SK-N-SH (cell line): ENCODE measurements at regions not wholly inside any gene's neighbourhood (a gene's known extent, or its start where the extent isn't known, plus 50 kb on each side); places are given as distances from the start of the nearest gene placed in this dataset.

Experiments
- CTCF ChIA-PET: fragments of 300-600, 350-600 bp; formaldehyde crosslinking; extraction: SDS; loops from one replicate; lab custom pipeline; 2021; lab: Yijun Ruan, JAX
- POLR2A ChIA-PET: fragments of 350-600 bp; sonication (Branson Sonifier 250); formaldehyde crosslinking; extraction: SDS; loops from one replicate; lab custom pipeline; 2020; ENCODE audit warnings: antibody characterized with exemption, inconsistent platforms; lab: Yijun Ruan, JAX
- DNase-seq: peaks from one replicate; pipeline ENCODE4 v3.0.0; 2012
- H2AFZ ChIP-seq: fragments of 200-600 bp; sonication (generic); 2 replicates; pipeline ENCODE4 v1.8.1; 2016; ENCODE audit warnings: antibody characterized with exemption, mild to moderate bottlenecking, low read depth
- H3F3A ChIP-seq: fragments of 200-600 bp; sonication (generic); replicated peaks from 2 replicates; pipeline ENCODE3; 2016; ENCODE audit warnings: antibody characterized with exemption, mild to moderate bottlenecking; ENCODE audit not compliant: insufficient read depth
- H3K27ac ChIP-seq, 2 experiments: fragments of 200-500 bp in 1 of 2; fragments of 200-600 bp in 1 of 2; sonication (Bioruptor generic) in 1 of 2; sonication (generic), shearing (Covaris generic) in 1 of 2; 2 replicates each; pipeline versions ENCODE4 v1.5.1 to v1.6.1; 2014 to 2016; ENCODE audit warnings: low read depth in 2 of 2, inconsistent platforms in 1 of 2, low read length in 1 of 2, mild to moderate bottlenecking in 1 of 2, mixed read lengths in 1 of 2
- H3K27me3 ChIP-seq: fragments of 200-600 bp; sonication (generic), shearing (Covaris generic); 2 replicates; pipeline ENCODE4 v1.6.1; 2016; ENCODE audit warnings: mixed run types; ENCODE audit not compliant: insufficient read depth
- H3K36me3 ChIP-seq, 2 experiments: fragments of 200-500 bp in 1 of 2; fragments of 200-600 bp in 1 of 2; sonication (Bioruptor generic) in 1 of 2; sonication (generic) in 1 of 2; replicated peaks in 1 of 2; 2 replicates each; pipeline versions ENCODE3 to v1.5.1; 2014 to 2016; ENCODE audit warnings: low read length in 1 of 2, mild to moderate bottlenecking in 1 of 2; ENCODE audit not compliant: insufficient read depth in 2 of 2, control insufficient read depth in 1 of 2
- H3K4me1 ChIP-seq, 2 experiments: fragments of 200-500 bp in 1 of 2; fragments of 200-600 bp in 1 of 2; sonication (Bioruptor generic) in 1 of 2; sonication (generic), shearing (Covaris generic) in 1 of 2; 2 replicates each; pipeline versions ENCODE4 v1.5.1 to v1.6.1; 2014 to 2016; ENCODE audit warnings: low read depth in 1 of 2, low read length in 1 of 2, mixed run types in 1 of 2; ENCODE audit not compliant: insufficient read depth in 2 of 2, control insufficient read depth in 1 of 2
- H3K4me2 ChIP-seq: fragments of 200-600 bp; sonication (generic), shearing (Covaris generic); 2 replicates; pipeline ENCODE4 v1.6.1; 2017; ENCODE audit warnings: mixed run types
- H3K4me3 ChIP-seq, 2 experiments: fragments of 200-500 bp in 1 of 2; fragments of 200-600 bp in 1 of 2; sonication (Bioruptor generic) in 1 of 2; sonication (generic), shearing (Covaris generic) in 1 of 2; 2 replicates each; pipeline versions ENCODE4 v1.5.1 to v1.8.1; 2014 to 2016; ENCODE audit warnings: low read depth in 2 of 2, inconsistent platforms in 1 of 2, low read length in 1 of 2, mild to moderate bottlenecking in 1 of 2, mixed read lengths in 1 of 2, moderate library complexity in 1 of 2
- H3K79me2 ChIP-seq: fragments of 200-600 bp; sonication (generic); 2 replicates; pipeline ENCODE4 v1.8.1; 2017; ENCODE audit warnings: mild to moderate bottlenecking; ENCODE audit not compliant: insufficient read depth
- H3K9ac ChIP-seq: fragments of 200-600 bp; sonication (generic); 2 replicates; pipeline ENCODE4 v1.6.1; 2017; ENCODE audit warnings: mixed run types
- H3K9me2 ChIP-seq: fragments of 200-600 bp; sonication (generic); 2 replicates; pipeline ENCODE4 v1.6.1; 2017; ENCODE audit warnings: mixed run types
- H3K9me3 ChIP-seq: fragments of 200-600 bp; sonication (generic); 2 replicates; pipeline ENCODE4 v1.6.1; 2017; ENCODE audit warnings: mixed run types, mild to moderate bottlenecking, moderate library complexity
- H4K20me1 ChIP-seq: fragments of 200-600 bp; sonication (generic); 2 replicates; pipeline ENCODE4 v1.6.1; 2017; ENCODE audit warnings: mild to moderate bottlenecking, mixed run types; ENCODE audit not compliant: insufficient read depth
- CHD2 ChIP-seq: fragments of 150-350 bp; IDR thresholded peaks from 2 replicates; pipeline ENCODE4 v1.6.1; 2018; ENCODE audit warnings: low read length; ENCODE audit not compliant: partially characterized antibody
- ELF1 ChIP-seq: IDR thresholded peaks from 2 replicates; pipeline ENCODE4 v1.4.0; 2012
- EP300 ChIP-seq, 2 experiments: IDR thresholded peaks; 2 replicates each; pipeline versions ENCODE4 v1.4.0 to v1.6.1; 2012; ENCODE audit warnings: borderline replicate concordance in 1 of 2, low read depth in 1 of 2, low read length in 1 of 2
- EZH2phosphoT487 ChIP-seq: fragments of 200-600 bp; sonication (generic); IDR thresholded peaks from 2 replicates; pipeline ENCODE4 v1.6.1; 2017; ENCODE audit warnings: low read depth, mixed run types, mild to moderate bottlenecking, antibody characterized with exemption, moderate library complexity, borderline replicate concordance
- FOSL2 ChIP-seq: IDR thresholded peaks from 2 replicates; pipeline ENCODE4 v1.4.0; 2012; ENCODE audit warnings: low read depth, mild to moderate bottlenecking, moderate library complexity, borderline replicate concordance
- FOXJ3 ChIP-seq: sonication (generic); formaldehyde crosslinking; IDR thresholded peaks from 2 replicates; pipeline ENCODE4 v1.5.1; 2020; ENCODE audit warnings: mild to moderate bottlenecking, missing genetic modification reagents
- FOXM1 ChIP-seq: IDR thresholded peaks from 2 replicates; pipeline ENCODE4 v1.4.0; 2012; ENCODE audit warnings: low read depth, mild to moderate bottlenecking
- GATA2 ChIP-seq: sonication (generic); formaldehyde crosslinking; IDR thresholded peaks from 2 replicates; pipeline ENCODE4 v1.5.0; 2020; ENCODE audit warnings: mild to moderate bottlenecking, missing genetic modification reagents
- JUND ChIP-seq: IDR thresholded peaks from 2 replicates; pipeline ENCODE4 v1.4.0; 2012
- MEF2A ChIP-seq: IDR thresholded peaks from 2 replicates; pipeline ENCODE4 v1.4.0; 2012; ENCODE audit warnings: low read depth, borderline replicate concordance
- MXI1 ChIP-seq: IDR thresholded peaks from 2 replicates; pipeline ENCODE4 v1.6.1; 2012; ENCODE audit warnings: mild to moderate bottlenecking, low read depth, low read length, improper control_type of control experiment
- POLR2AphosphoS5 ChIP-seq: IDR thresholded peaks from 2 replicates; pipeline ENCODE4 v1.6.1; 2012; ENCODE audit warnings: low read depth, low read length
- RAD21 ChIP-seq: IDR thresholded peaks from 2 replicates; pipeline ENCODE4 v1.6.1; 2012; ENCODE audit warnings: mild to moderate bottlenecking, low read length
- RFX5 ChIP-seq: IDR thresholded peaks from 2 replicates; pipeline ENCODE4 v1.6.1; 2012; ENCODE audit warnings: mild to moderate bottlenecking, improper control_type of control experiment, low read length
- SIN3A ChIP-seq: IDR thresholded peaks from 2 replicates; pipeline ENCODE4 v1.6.1; 2012; ENCODE audit warnings: low read depth, mild to moderate bottlenecking, low read length, moderate library complexity, borderline replicate concordance
- TCF12 ChIP-seq: IDR thresholded peaks from 2 replicates; pipeline ENCODE4 v1.4.0; 2012
- YY1 ChIP-seq: IDR thresholded peaks from 2 replicates; pipeline ENCODE4 v1.4.0; 2012; ENCODE audit warnings: low read depth, mild to moderate bottlenecking
- WGBS: methylation state at CpG from one replicate; pipeline ENCODE4 v1.1.6; 2017; ENCODE audit warnings: low lambda C conversion rate; 5-methylcytosine and 5-hydroxymethylcytosine counted together
- TF ChIP-seq, protein P1 (sequence below): fragments of 200-600 bp; sonication (generic); IDR thresholded peaks from 2 replicates; pipeline ENCODE4 v1.6.1; 2017; ENCODE audit warnings: antibody characterized with exemption, mild to moderate bottlenecking, moderate library complexity
- TF ChIP-seq, protein P2 (sequence below): IDR thresholded peaks from 2 replicates; pipeline ENCODE4; 2012
- TF ChIP-seq, protein P3 (sequence below): fragments of 150-350 bp; IDR thresholded peaks from 2 replicates; pipeline ENCODE4 v1.6.1; 2016; ENCODE audit warnings: mild to moderate bottlenecking, low read depth, low read length
- TF ChIP-seq, protein P4 (sequence below): IDR thresholded peaks from 2 replicates; pipeline ENCODE4 v1.4.0; 2012; ENCODE audit warnings: low read depth, borderline replicate concordance
- TF ChIP-seq, protein P5 (sequence below): IDR thresholded peaks from 2 replicates; pipeline ENCODE4 v1.4.0; 2012; ENCODE audit warnings: low read depth, borderline replicate concordance

DNA sequence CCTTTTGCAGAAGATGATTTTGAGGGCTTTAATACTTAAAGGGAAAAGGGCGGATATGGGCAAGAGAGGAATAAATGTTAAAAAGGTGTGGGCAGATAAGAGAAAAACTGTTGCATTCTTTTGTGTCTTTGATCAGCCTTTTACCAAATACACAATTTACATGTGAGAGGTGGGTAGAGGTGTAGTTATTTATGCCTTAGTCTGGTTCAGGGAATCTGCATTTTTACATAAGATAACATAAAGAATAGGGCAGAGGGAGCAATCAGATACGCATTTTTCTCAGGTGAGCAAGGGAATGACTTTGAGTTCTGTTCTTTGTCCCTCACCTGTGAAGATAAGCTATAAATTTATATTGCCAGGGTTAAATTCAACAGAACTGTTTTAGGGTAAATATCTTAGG is 708.4 kb upstream of the SLITRK1 start:
- no peak for DNase-seq
- Histone ChIP-seq H3K27me3 (0 out of 2 replicates have a peak, but pooled peaks cover 7% of the 10 kb centered on the region), H3K4me2 (no peak overlapping the region), H4K20me1 (no peaks in the 10 kb centered on the region), H3K4me1 (no peaks in the 10 kb centered on the region), H2AFZ (no peak overlapping the region), H3K79me2 (no peaks in the 10 kb centered on the region), H3K9me3 (no peaks in the 10 kb centered on the region), H3F3A (no peaks in the 10 kb centered on the region), H3K9ac (no peak overlapping the region), H3K4me3 (no peak overlapping the region), H3K9me2 (no peaks in the 10 kb centered on the region; the same call in 1 of the 2 replicates), H3K27ac (no peak overlapping the region), H3K36me3 (no peaks in the 10 kb centered on the region)
- 3% methylated on average over 2 of the region's 2 CpGs for WGBS
- POLR2A ChIA-PET = no interaction called here
- TF ChIP-seq, protein P1, sequence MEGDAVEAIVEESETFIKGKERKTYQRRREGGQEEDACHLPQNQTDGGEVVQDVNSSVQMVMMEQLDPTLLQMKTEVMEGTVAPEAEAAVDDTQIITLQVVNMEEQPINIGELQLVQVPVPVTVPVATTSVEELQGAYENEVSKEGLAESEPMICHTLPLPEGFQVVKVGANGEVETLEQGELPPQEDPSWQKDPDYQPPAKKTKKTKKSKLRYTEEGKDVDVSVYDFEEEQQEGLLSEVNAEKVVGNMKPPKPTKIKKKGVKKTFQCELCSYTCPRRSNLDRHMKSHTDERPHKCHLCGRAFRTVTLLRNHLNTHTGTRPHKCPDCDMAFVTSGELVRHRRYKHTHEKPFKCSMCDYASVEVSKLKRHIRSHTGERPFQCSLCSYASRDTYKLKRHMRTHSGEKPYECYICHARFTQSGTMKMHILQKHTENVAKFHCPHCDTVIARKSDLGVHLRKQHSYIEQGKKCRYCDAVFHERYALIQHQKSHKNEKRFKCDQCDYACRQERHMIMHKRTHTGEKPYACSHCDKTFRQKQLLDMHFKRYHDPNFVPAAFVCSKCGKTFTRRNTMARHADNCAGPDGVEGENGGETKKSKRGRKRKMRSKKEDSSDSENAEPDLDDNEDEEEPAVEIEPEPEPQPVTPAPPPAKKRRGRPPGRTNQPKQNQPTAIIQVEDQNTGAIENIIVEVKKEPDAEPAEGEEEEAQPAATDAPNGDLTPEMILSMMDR = no peak
- no peak for TF ChIP-seq TCF12
- TF ChIP-seq, protein P2, sequence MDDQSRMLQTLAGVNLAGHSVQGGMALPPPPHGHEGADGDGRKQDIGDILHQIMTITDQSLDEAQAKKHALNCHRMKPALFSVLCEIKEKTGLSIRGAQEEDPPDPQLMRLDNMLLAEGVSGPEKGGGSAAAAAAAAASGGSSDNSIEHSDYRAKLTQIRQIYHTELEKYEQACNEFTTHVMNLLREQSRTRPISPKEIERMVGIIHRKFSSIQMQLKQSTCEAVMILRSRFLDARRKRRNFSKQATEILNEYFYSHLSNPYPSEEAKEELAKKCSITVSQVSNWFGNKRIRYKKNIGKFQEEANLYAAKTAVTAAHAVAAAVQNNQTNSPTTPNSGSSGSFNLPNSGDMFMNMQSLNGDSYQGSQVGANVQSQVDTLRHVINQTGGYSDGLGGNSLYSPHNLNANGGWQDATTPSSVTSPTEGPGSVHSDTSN = no peak
- TF ChIP-seq FOSL2 = no peak
- TF ChIP-seq JUND = no peak
- no peak for TF ChIP-seq ELF1
- no peak for TF ChIP-seq YY1
- TF ChIP-seq EZH2phosphoT487 = no peak
- TF ChIP-seq RAD21 = no peak
- TF ChIP-seq MEF2A = no peak
- TF ChIP-seq, protein P3, sequence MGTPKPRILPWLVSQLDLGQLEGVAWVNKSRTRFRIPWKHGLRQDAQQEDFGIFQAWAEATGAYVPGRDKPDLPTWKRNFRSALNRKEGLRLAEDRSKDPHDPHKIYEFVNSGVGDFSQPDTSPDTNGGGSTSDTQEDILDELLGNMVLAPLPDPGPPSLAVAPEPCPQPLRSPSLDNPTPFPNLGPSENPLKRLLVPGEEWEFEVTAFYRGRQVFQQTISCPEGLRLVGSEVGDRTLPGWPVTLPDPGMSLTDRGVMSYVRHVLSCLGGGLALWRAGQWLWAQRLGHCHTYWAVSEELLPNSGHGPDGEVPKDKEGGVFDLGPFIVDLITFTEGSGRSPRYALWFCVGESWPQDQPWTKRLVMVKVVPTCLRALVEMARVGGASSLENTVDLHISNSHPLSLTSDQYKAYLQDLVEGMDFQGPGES = no peak
- no peak for TF ChIP-seq FOXM1
- TF ChIP-seq CHD2 = no peak
- TF ChIP-seq FOXJ3 (CRISPR knock-in tag) = no peak
- TF ChIP-seq, protein P4, sequence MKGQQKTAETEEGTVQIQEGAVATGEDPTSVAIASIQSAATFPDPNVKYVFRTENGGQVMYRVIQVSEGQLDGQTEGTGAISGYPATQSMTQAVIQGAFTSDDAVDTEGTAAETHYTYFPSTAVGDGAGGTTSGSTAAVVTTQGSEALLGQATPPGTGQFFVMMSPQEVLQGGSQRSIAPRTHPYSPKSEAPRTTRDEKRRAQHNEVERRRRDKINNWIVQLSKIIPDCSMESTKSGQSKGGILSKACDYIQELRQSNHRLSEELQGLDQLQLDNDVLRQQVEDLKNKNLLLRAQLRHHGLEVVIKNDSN = no peak
- CTCF ChIA-PET = no interaction called here

DNA sequence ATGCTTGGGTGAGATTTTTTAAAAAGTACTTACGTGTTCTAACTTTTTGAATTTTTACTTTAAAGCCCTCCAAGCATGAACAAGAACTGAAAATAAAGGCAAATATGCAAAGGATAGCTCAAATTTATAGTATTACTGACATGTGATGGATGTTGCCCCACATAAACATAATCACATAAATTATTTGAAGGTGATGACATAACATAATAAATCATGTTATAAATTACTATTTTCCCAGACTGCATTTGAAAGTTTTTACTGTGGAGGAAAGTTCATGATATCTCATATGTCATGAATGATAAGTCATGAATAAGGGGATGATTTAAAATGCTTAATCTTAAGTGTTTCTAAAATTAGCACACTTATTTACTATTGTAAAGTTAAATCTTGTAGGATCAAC is 705.7 kb upstream of the SLITRK1 start:
- Histone ChIP-seq H3K36me3 (no peaks in the 10 kb centered on the region), H3K27me3 (0 out of 2 replicates have a peak, but pooled peaks cover 7% of the 10 kb centered on the region), H3K9me2 (no peaks in the 10 kb centered on the region), H3K27ac (no peak overlapping the region), H3K9me3 (no peaks in the 10 kb centered on the region), H3K9ac (no peak overlapping the region), H3K4me1 (no peaks in the 10 kb centered on the region), H3K4me3 (no peak overlapping the region), H4K20me1 (no peaks in the 10 kb centered on the region), H2AFZ (no peak overlapping the region), H3K79me2 (no peaks in the 10 kb centered on the region), H3K4me2 (no peak overlapping the region), H3F3A (no peaks in the 10 kb centered on the region)
- CTCF ChIA-PET = no interaction called here
- POLR2A ChIA-PET = no interaction called here
- DNase-seq = no peak
- WGBS = 4% methylated on average over 1 of the region's 1 CpG
- TF ChIP-seq RFX5 (no peak), SIN3A (no peak), POLR2AphosphoS5 (no peak), FOSL2 (no peak), EP300 (IDR thresholded peaks at IDR 0.05; ENCODE audit: borderline replicate concordance in 1 of 2, low read depth in 1 of 2, low read length in 1 of 2) (no peak), RAD21 (no peak), MXI1 (no peak), JUND (no peak), MEF2A (no peak), TCF12 (no peak), GATA2 (no peak)
- TF ChIP-seq, protein P5, sequence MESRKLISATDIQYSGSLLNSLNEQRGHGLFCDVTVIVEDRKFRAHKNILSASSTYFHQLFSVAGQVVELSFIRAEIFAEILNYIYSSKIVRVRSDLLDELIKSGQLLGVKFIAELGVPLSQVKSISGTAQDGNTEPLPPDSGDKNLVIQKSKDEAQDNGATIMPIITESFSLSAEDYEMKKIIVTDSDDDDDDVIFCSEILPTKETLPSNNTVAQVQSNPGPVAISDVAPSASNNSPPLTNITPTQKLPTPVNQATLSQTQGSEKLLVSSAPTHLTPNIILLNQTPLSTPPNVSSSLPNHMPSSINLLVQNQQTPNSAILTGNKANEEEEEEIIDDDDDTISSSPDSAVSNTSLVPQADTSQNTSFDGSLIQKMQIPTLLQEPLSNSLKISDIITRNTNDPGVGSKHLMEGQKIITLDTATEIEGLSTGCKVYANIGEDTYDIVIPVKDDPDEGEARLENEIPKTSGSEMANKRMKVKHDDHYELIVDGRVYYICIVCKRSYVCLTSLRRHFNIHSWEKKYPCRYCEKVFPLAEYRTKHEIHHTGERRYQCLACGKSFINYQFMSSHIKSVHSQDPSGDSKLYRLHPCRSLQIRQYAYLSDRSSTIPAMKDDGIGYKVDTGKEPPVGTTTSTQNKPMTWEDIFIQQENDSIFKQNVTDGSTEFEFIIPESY = no peak
- TF ChIP-seq, protein P2 = no peak
